ENCODE measurements at regions not wholly inside any gene's neighbourhood (a gene's known extent, or its start where the extent isn't known, plus 50 kb on each side); places are given as distances from the start of the nearest gene placed in this dataset.

DNA sequence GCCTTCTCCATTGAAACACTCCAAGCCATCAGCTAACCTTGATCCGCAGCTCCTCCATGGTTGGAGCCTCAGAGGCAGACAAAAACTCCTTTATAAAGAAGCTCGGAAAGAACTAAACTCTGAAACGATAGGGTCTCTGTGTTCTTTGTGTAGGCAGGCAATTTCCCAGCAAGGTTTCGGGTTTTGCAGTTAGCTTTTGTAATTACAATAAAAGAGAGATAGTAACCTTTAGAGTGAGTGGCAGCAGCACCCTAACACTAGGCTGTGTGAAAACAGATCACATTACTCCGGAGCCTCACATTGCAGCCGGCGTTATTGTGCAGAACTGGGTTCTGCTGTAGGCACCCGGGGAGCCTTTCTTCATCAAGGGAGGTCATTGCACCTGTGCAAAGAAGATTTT, 115.8 kb upstream of the MAP3K1 start (continued):
- TF ChIP-seq, protein P1, sequence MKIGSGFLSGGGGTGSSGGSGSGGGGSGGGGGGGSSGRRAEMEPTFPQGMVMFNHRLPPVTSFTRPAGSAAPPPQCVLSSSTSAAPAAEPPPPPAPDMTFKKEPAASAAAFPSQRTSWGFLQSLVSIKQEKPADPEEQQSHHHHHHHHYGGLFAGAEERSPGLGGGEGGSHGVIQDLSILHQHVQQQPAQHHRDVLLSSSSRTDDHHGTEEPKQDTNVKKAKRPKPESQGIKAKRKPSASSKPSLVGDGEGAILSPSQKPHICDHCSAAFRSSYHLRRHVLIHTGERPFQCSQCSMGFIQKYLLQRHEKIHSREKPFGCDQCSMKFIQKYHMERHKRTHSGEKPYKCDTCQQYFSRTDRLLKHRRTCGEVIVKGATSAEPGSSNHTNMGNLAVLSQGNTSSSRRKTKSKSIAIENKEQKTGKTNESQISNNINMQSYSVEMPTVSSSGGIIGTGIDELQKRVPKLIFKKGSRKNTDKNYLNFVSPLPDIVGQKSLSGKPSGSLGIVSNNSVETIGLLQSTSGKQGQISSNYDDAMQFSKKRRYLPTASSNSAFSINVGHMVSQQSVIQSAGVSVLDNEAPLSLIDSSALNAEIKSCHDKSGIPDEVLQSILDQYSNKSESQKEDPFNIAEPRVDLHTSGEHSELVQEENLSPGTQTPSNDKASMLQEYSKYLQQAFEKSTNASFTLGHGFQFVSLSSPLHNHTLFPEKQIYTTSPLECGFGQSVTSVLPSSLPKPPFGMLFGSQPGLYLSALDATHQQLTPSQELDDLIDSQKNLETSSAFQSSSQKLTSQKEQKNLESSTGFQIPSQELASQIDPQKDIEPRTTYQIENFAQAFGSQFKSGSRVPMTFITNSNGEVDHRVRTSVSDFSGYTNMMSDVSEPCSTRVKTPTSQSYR (CRISPR knock-in tag; IDR thresholded peaks at IDR 0.05; ENCODE audit: borderline replicate concordance), result no peak
- TF ChIP-seq ZNF598 (CRISPR knock-in tag; IDR thresholded peaks at IDR 0.05; ENCODE audit: borderline replicate concordance), result no peak
- TF ChIP-seq, protein P2, sequence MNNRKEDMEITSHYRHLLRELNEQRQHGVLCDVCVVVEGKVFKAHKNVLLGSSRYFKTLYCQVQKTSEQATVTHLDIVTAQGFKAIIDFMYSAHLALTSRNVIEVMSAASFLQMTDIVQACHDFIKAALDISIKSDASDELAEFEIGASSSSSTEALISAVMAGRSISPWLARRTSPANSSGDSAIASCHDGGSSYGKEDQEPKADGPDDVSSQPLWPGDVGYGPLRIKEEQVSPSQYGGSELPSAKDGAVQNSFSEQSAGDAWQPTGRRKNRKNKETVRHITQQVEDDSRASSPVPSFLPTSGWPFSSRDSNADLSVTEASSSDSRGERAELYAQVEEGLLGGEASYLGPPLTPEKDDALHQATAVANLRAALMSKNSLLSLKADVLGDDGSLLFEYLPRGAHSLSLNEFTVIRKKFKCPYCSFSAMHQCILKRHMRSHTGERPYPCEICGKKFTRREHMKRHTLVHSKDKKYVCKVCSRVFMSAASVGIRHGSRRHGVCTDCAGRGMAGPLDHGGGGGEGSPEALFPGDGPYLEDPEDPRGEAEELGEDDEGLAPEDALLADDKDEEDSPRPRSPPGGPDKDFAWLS (CRISPR knock-in tag; IDR thresholded peaks at IDR 0.05; ENCODE audit: borderline replicate concordance), result no peak

DNA sequence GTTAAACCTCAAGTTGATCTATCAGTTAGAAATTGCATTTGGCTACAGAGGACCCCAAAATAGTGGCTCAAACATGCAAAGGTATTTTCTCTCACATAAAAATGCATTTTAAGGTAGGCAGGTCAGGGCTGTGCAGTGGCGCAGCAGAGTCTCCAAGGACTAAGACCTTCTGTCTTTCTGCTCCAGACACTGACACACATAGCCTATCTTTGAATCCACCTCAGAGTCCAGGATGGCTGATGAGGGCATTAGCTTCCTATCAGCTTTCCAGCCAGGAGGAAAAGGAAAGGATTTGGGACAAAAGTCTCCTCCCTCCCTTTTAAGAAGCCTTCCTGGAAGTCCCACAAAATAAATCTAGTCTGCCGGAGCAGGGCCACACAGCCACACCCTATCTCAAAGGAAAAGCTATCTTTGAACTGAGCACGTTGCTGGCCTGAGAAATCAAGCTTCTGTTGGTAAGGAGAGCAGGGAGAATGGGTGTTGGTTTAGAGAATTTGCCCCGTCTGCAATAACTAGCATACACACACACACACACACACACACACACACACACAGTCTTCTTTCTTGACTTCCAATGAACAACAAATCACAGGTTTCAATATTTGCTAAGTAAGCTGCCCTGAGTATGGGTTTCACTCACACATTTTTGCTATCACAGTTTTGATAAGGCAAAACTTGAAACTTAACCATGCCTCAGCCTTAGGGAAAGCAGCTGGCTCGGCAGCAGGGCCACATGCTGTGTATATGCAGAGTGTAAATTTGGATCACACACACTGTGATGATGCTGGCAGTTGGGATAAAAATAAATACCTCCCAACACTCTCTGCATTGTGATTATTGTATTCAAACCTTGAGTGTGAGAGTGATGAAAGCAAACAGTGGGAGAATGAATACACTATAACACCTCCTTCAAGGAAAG, 116.6 kb upstream of the MAP3K1 start:
- Histone ChIP-seq H4K20me1 (ENCODE audit: insufficient read depth, low read length) (no peaks in the 10 kb centered on the region), H3K4me1 (ENCODE audit: insufficient read depth, low read length) (0 out of 2 replicates have a peak, but pooled peaks cover 7% of the 10 kb centered on the region), H3K79me2 (ENCODE audit: insufficient read depth, low read length) (no peaks in the 10 kb centered on the region), H3K4me3 (replicated peaks in 1 of 3; ENCODE audit: insufficient read depth in 1 of 3, low read depth in 2 of 3, low read length in 3 of 3) (no peak overlapping the region), H3K9ac (ENCODE audit: insufficient read depth, low read depth, low read length) (no peak overlapping the region), H2AFZ (ENCODE audit: low read length) (no peak overlapping the region), H3K4me2 (ENCODE audit: low read depth, low read length) (no peak overlapping the region), H3K9me3 (ENCODE audit: low read length) (no peaks in the 10 kb centered on the region), H3K27me3 (ENCODE audit: control insufficient read depth in 1 of 2, insufficient read depth in 2 of 2, low read length in 2 of 2) (peaks cover 1 to 24% of the 10 kb centered on the region in 2 experiments; a peak in 3 of 5 replicates), H3K27ac (ENCODE audit: extremely low read length, insufficient read depth, low read length) (no peak overlapping the region), H3K36me3 (replicated peaks in 1 of 2; ENCODE audit: control insufficient read depth in 1 of 2, insufficient read depth in 2 of 2, low read length in 2 of 2) (no peaks in the 10 kb centered on the region)
- in situ Hi-C loops (cut with HindIII; ENCODE audit: extremely low pct_ligation_motif_present, low pct_unique_long_range_greater_than_20kb), result no loop called here
- ATAC-seq (no peak), FAIRE-seq (no peak), DNase-seq (ENCODE audit: low spot score) (no peak)
- BruUV-seq (replicated peaks), result no TSS peak
- ChIA-PET CTCF (ENCODE audit: low intra/inter-chr PET ratio, low total read pairs) (no interaction called here), POLR2A (no interaction called here)
- intact Hi-C loops (cut with micrococcal nuclease; ENCODE audit: unreplicated experiment), result no loop called here
- 31% methylated on average over 4 of the region's 5 CpGs for WGBS (ENCODE audit: low lambda C conversion rate)
- TF ChIP-seq NR2C2 (CRISPR knock-in tag; IDR thresholded peaks at IDR 0.05; ENCODE audit: borderline replicate concordance) (no peak), IKZF4 (CRISPR knock-in tag; IDR thresholded peaks at IDR 0.05; ENCODE audit: borderline replicate concordance, low read depth, not compliant biosample characterization) (no peak), ZNF605 (CRISPR knock-in tag; IDR thresholded peaks at IDR 0.05) (no peak), NFRKB (IDR thresholded peaks at IDR 0.05) (no peak), ZNF747 (CRISPR knock-in tag; IDR thresholded peaks at IDR 0.05; ENCODE audit: borderline replicate concordance) (no peak), MYC (CRISPR knock-in tag; IDR thresholded peaks at IDR 0.05; ENCODE audit: borderline replicate concordance) (no peak)
- TF ChIP-seq, protein P3, sequence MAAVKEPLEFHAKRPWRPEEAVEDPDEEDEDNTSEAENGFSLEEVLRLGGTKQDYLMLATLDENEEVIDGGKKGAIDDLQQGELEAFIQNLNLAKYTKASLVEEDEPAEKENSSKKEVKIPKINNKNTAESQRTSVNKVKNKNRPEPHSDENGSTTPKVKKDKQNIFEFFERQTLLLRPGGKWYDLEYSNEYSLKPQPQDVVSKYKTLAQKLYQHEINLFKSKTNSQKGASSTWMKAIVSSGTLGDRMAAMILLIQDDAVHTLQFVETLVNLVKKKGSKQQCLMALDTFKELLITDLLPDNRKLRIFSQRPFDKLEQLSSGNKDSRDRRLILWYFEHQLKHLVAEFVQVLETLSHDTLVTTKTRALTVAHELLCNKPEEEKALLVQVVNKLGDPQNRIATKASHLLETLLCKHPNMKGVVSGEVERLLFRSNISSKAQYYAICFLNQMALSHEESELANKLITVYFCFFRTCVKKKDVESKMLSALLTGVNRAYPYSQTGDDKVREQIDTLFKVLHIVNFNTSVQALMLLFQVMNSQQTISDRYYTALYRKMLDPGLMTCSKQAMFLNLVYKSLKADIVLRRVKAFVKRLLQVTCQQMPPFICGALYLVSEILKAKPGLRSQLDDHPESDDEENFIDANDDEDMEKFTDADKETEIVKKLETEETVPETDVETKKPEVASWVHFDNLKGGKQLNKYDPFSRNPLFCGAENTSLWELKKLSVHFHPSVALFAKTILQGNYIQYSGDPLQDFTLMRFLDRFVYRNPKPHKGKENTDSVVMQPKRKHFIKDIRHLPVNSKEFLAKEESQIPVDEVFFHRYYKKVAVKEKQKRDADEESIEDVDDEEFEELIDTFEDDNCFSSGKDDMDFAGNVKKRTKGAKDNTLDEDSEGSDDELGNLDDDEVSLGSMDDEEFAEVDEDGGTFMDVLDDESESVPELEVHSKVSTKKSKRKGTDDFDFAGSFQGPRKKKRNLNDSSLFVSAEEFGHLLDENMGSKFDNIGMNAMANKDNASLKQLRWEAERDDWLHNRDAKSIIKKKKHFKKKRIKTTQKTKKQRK (IDR thresholded peaks at IDR 0.05; ENCODE audit: low read length), result no peak
- TF ChIP-seq, protein P4, sequence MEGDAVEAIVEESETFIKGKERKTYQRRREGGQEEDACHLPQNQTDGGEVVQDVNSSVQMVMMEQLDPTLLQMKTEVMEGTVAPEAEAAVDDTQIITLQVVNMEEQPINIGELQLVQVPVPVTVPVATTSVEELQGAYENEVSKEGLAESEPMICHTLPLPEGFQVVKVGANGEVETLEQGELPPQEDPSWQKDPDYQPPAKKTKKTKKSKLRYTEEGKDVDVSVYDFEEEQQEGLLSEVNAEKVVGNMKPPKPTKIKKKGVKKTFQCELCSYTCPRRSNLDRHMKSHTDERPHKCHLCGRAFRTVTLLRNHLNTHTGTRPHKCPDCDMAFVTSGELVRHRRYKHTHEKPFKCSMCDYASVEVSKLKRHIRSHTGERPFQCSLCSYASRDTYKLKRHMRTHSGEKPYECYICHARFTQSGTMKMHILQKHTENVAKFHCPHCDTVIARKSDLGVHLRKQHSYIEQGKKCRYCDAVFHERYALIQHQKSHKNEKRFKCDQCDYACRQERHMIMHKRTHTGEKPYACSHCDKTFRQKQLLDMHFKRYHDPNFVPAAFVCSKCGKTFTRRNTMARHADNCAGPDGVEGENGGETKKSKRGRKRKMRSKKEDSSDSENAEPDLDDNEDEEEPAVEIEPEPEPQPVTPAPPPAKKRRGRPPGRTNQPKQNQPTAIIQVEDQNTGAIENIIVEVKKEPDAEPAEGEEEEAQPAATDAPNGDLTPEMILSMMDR (CRISPR knock-in tag; IDR thresholded peaks at IDR 0.05), result no peak

Data from HepG2 (cell line).